ENCODE measurements at regions not wholly inside any gene's neighbourhood (a gene's known extent, or its start where the extent isn't known, plus 50 kb on each side); places are given as distances from the start of the nearest gene placed in this dataset.

- Histone ChIP-seq H3K4me3 (no peak overlapping the region), H3K9me3 (no peaks in the 10 kb centered on the region), H3K36me3 (ENCODE audit: low read depth) (no peaks in the 10 kb centered on the region), H3K4me1 (ENCODE audit: low read depth) (no peaks in the 10 kb centered on the region)
- no peak for TF ChIP-seq CTCF (IDR thresholded peaks at IDR 0.05)
- ATAC-seq (no peak), DNase-seq (no peak)
- intact Hi-C loops (cut with DNase I, micrococcal nuclease) = no loop called here
Observed at GRCh38 chr2:126238251-126238650, 417.7 kb upstream of the GYPC start.

- intact Hi-C loops (cut with DNase I, micrococcal nuclease) = no loop called here
- no peak for ATAC-seq
- no peak overlapping the region for H3K4me3 ChIP-seq
Observed at GRCh38 chr2:126239320-126239955, 416.5 kb upstream of the GYPC start.

GRCh38 chr2:126241001-126241400 lies 415.0 kb upstream of the GYPC start:
- DNase-seq = no peak
- H3K36me3 ChIP-seq (ENCODE audit: low read depth) = no peaks in the 10 kb centered on the region
- intact Hi-C loops (cut with DNase I, micrococcal nuclease) = no loop called here
- no peaks in the 10 kb centered on the region for H3K9me3 ChIP-seq
- ATAC-seq = no peak
- H3K4me1 ChIP-seq (ENCODE audit: low read depth) = no peaks in the 10 kb centered on the region
- no peak overlapping the region for H3K4me3 ChIP-seq
- TF ChIP-seq CTCF (IDR thresholded peaks at IDR 0.05) = no peak

More at GRCh38 chr2:126239320-126239955, 416.5 kb upstream of the GYPC start:
- H3K4me1 ChIP-seq (ENCODE audit: low read depth) = no peaks in the 10 kb centered on the region
- no peak for TF ChIP-seq CTCF (IDR thresholded peaks at IDR 0.05)
- no peaks in the 10 kb centered on the region for H3K9me3 ChIP-seq
- no peak for DNase-seq
- H3K36me3 ChIP-seq (ENCODE audit: low read depth) = no peaks in the 10 kb centered on the region

GRCh38 chr2:126241411-126241810 lies 414.5 kb upstream of the GYPC start:
- DNase-seq (no peak), ATAC-seq (no peak)
- H3K9me3 ChIP-seq = no peaks in the 10 kb centered on the region
- intact Hi-C loops (cut with DNase I, micrococcal nuclease) = no loop called here
- H3K4me1 ChIP-seq (ENCODE audit: low read depth) = no peaks in the 10 kb centered on the region
- H3K36me3 ChIP-seq (ENCODE audit: low read depth) = no peaks in the 10 kb centered on the region
- no peak for TF ChIP-seq CTCF (IDR thresholded peaks at IDR 0.05)
- no peak overlapping the region for H3K4me3 ChIP-seq

- intact Hi-C loops (cut with DNase I, micrococcal nuclease) = no loop called here
- ATAC-seq (no peak), DNase-seq (peak in 2 of 3 donors; percentile 35 to 61)
- H3K9me3 ChIP-seq = no peaks in the 10 kb centered on the region
- no peaks in the 10 kb centered on the region for H3K36me3 ChIP-seq (ENCODE audit: low read depth)
- H3K4me1 ChIP-seq (ENCODE audit: low read depth) = no peaks in the 10 kb centered on the region
- H3K4me3 ChIP-seq = no peak overlapping the region
- no peak for TF ChIP-seq CTCF (IDR thresholded peaks at IDR 0.05)
Observed at GRCh38 chr2:126244937-126245336, 411.0 kb upstream of the GYPC start.

GRCh38 chr2:126253669-126254068 lies 402.3 kb upstream of the GYPC start:
- intact Hi-C loops (cut with DNase I, micrococcal nuclease) = no loop called here
- ATAC-seq (no peak), DNase-seq (no peak)
- Histone ChIP-seq H3K36me3 (ENCODE audit: low read depth) (no peaks in the 10 kb centered on the region), H3K4me3 (no peak overlapping the region), H3K9me3 (no peaks in the 10 kb centered on the region), H3K4me1 (ENCODE audit: low read depth) (no peaks in the 10 kb centered on the region)
- TF ChIP-seq CTCF (IDR thresholded peaks at IDR 0.05) = no peak

Data from mucosa of descending colon (tissue), 3 donors.